K562 (cell line): ENCODE measurements at regions not wholly inside any gene's neighbourhood (a gene's known extent, or its start where the extent isn't known, plus 50 kb on each side); places are given as distances from the start of the nearest gene placed in this dataset.
"Not testable (repeated sequence)": the region's sequence is repeated elsewhere in the genome, so short reads cannot be mapped to it uniquely, and the experiment has no call there.

Source experiments
- ATAC-seq: fragments of 200-7000 bp; cut with Tn5 transposase; 3 replicates; pipeline ENCODE4 v1.9.1; 2020; ENCODE audit warnings: moderate library complexity
- BruUV-seq: library from RNA; stranded (reverse); fragments of 400-500 nt; replicated peaks from 2 replicates; lab custom pipeline; 2021; lab: Mats Ljungman, UMichigan
- CTCF ChIA-PET: fragments of 300-600 bp; formaldehyde crosslinking; extraction: SDS; loops from one replicate; lab custom pipeline; 2021; ENCODE audit warnings: low intra/inter-chr PET ratio; lab: Yijun Ruan, JAX
- POLR2A ChIA-PET: fragments of 300-600, 350-650 bp; sonication (Branson Sonifier 250); formaldehyde crosslinking; extraction: SDS; loops from one replicate; lab custom pipeline; 2021; ENCODE audit warnings: antibody characterized with exemption, inconsistent platforms; lab: Yijun Ruan, JAX
- DNase-seq, 4 experiments: peaks; one replicate each; pipeline versions ENCODE4 v3.0.0 to v3.0.0-alpha.2; 2011 to 2018; ENCODE audit warnings: low spot score in 3 of 4, mixed read lengths in 3 of 4; ENCODE audit errors: extremely low read depth in 1 of 4
- FAIRE-seq: peaks from 2 replicates; lab custom pipeline; 2011; peaks lifted over from hg19 to GRCh38; lab: Jason Lieb, UNC
- H2AFZ ChIP-seq: 2 replicates; pipeline ENCODE4 v1.6.0; 2011; ENCODE audit warnings: low read depth, low read length, control low read depth, inconsistent platforms
- H3K27ac ChIP-seq: fragments of 200-600 bp; 3 replicates; pipeline ENCODE4 v1.8.0; 2011; ENCODE audit warnings: low read depth, mild to moderate bottlenecking, control low read depth, inconsistent platforms, low read length, moderate library complexity, mixed read lengths; ENCODE audit errors: extremely low read depth
- H3K27me3 ChIP-seq, 2 experiments: fragments of 300-600 bp in 1 of 2; 2 replicates in 1 of 2; 3 replicates in 1 of 2; pipeline versions ENCODE4 v1.6.0 to v1.8.0; 2011; ENCODE audit warnings: inconsistent platforms in 2 of 2, low read length in 2 of 2, mild to moderate bottlenecking in 1 of 2, mixed read lengths in 1 of 2, moderate library complexity in 1 of 2; ENCODE audit not compliant: control insufficient read depth in 2 of 2, insufficient read depth in 2 of 2
- H3K36me3 ChIP-seq: fragments of 300-600 bp; 3 replicates; pipeline ENCODE4 v1.8.0; 2011; ENCODE audit warnings: mild to moderate bottlenecking, low read length, inconsistent platforms; ENCODE audit not compliant: control insufficient read depth, insufficient read depth
- H3K4me1 ChIP-seq, 2 experiments: fragments of 200-600 bp in 1 of 2; replicated peaks in 1 of 2; 2 replicates in 1 of 2; 3 replicates in 1 of 2; pipeline versions ENCODE4 v1.5.1 to v1.8.0; 2011; ENCODE audit warnings: inconsistent platforms in 2 of 2, low read length in 2 of 2, mild to moderate bottlenecking in 1 of 2, mixed read lengths in 1 of 2, moderate library complexity in 1 of 2; ENCODE audit not compliant: control insufficient read depth in 2 of 2, insufficient read depth in 2 of 2
- H3K4me2 ChIP-seq: 2 replicates; pipeline ENCODE4 v1.6.1; 2011; ENCODE audit warnings: low read length, control low read depth, inconsistent platforms, mixed read lengths; ENCODE audit not compliant: insufficient read depth
- H3K4me3 ChIP-seq: fragments of 200-600 bp; sonication (generic), shearing (Covaris generic); 2 replicates; pipeline ENCODE4 v1.5.1; 2016; ENCODE audit warnings: control low read depth, inconsistent platforms
- H3K79me2 ChIP-seq: fragments of 200-600 bp; 3 replicates; pipeline ENCODE4 v1.8.0; 2011; ENCODE audit warnings: low read length, inconsistent platforms; ENCODE audit not compliant: control insufficient read depth, insufficient read depth
- H3K9ac ChIP-seq, 2 experiments: 2 replicates each; pipeline versions ENCODE4 v1.6.0 to v1.6.1; 2011; ENCODE audit warnings: low read depth in 2 of 2, low read length in 2 of 2, control low read depth in 1 of 2, inconsistent platforms in 1 of 2, mild to moderate bottlenecking in 1 of 2, mixed read lengths in 1 of 2; ENCODE audit not compliant: insufficient read depth in 1 of 2
- H3K9me1 ChIP-seq: one replicate; pipeline ENCODE4 v1.6.0; 2011; ENCODE audit warnings: inconsistent platforms, mild to moderate bottlenecking, low read length, moderate library complexity; ENCODE audit not compliant: control insufficient read depth, insufficient read depth
- H3K9me3 ChIP-seq: replicated peaks from 2 replicates; pipeline ENCODE4 v1.5.1; 2011; ENCODE audit warnings: low read depth, low read length, inconsistent platforms; ENCODE audit not compliant: control insufficient read depth, insufficient read depth
- H4K20me1 ChIP-seq: replicated peaks from 2 replicates; pipeline ENCODE4 v1.6.1; 2011; ENCODE audit warnings: low read length, inconsistent platforms, mixed read lengths; ENCODE audit not compliant: control insufficient read depth, insufficient read depth
- C11orf30 ChIP-seq: fragments of 450-650 bp; IDR thresholded peaks from 2 replicates; pipeline ENCODE4 v1.6.1; 2016; ENCODE audit warnings: low read depth, mild to moderate bottlenecking
- MTA1 ChIP-seq: fragments of 450-650 bp; IDR thresholded peaks from 2 replicates; pipeline ENCODE4 v1.6.1; 2017; ENCODE audit warnings: borderline replicate concordance
- SIN3B ChIP-seq: fragments of 450-650 bp; IDR thresholded peaks from 2 replicates; pipeline ENCODE4 v1.6.1; 2017; ENCODE audit warnings: low read depth, mild to moderate bottlenecking, moderate library complexity
- ZNF384 ChIP-seq: IDR thresholded peaks from 2 replicates; pipeline ENCODE4 v1.6.1; 2012; ENCODE audit warnings: low read depth, low read length, improper control_type of control experiment
- WGBS: fragments of 100-300 bp; shearing (Covaris generic); methylation state at CpG from one replicate; pipeline ENCODE4 v1.1.6; 2016; ENCODE audit warnings: low coverage, mixed read lengths; ENCODE audit not compliant: insufficient coverage; ENCODE audit errors: missing lambda C conversion rate; 5-methylcytosine and 5-hydroxymethylcytosine counted together
- in situ Hi-C: fragments of 300-500 bp; cut with MboI; formaldehyde crosslinking; loops from 4 replicates; pipeline ENCODE4 v1.15.0; 2018; ENCODE audit warnings: inconsistent platforms, mixed read lengths
- intact Hi-C: fragments of 100-400 bp; cut with micrococcal nuclease; formaldehyde crosslinking; loops from 2 replicates; pipeline ENCODE4 v1.14.2; 2022
- TF ChIP-seq, protein P1 (sequence below): fragments of 450-650 bp; conservative IDR thresholded peaks from 2 replicates; pipeline ENCODE4 v1.6.1; 2016; ENCODE audit warnings: missing genetic modification characterization, low read depth, mild to moderate bottlenecking, missing compliant biosample characterization, moderate library complexity

DNA sequence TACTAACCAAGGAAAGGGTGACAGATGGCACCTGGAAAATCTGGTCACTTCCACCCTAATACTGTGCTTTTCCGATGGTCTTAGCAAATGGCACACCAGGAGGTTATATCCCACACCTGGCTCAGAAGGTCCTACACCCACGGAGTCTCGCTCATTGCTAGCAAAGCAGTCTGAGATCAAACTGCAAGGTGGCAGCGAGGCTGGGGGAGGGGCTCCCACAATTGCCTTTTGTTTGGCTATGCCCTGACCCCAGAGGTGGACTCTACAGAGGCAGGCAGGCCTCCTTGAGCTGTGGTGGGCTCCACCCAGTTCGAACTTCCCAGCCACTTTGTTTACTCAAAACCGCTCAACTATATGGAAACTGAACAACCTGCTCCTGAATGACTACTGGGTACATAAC, 50.3 kb upstream of the UGT2B15 start:
- H3K4me2 ChIP-seq, H3K27ac ChIP-seq, CTCF ChIA-PET, H3K9me3 ChIP-seq, H3K27me3 ChIP-seq, ATAC-seq, H3K4me3 ChIP-seq, H3K79me2 ChIP-seq, H3K36me3 ChIP-seq, FAIRE-seq, H2AFZ ChIP-seq, BruUV-seq, POLR2A ChIA-PET, DNase-seq, intact Hi-C loops, H3K4me1 ChIP-seq, H4K20me1 ChIP-seq, in situ Hi-C loops, H3K9ac ChIP-seq, H3K9me1 ChIP-seq: not testable (repeated sequence)
- 2% methylated on average over 6 of the region's 6 CpGs for WGBS

- FAIRE-seq (no peak), ATAC-seq (no peak), DNase-seq (no peak)
- no peak overlapping the region for H3K9ac ChIP-seq
- in situ Hi-C loops (no loop called here), intact Hi-C loops (no loop called here)
- no peaks in the 10 kb centered on the region for H3K79me2 ChIP-seq
- 3% methylated on average over 7 of the region's 7 CpGs for WGBS
- POLR2A ChIA-PET, result no interaction called here
- H3K27me3 ChIP-seq, result no peaks in the 10 kb centered on the region
- CTCF ChIA-PET, result no interaction called here
- H3K9me3 ChIP-seq, result no peaks in the 10 kb centered on the region
- H4K20me1 ChIP-seq, result no peaks in the 10 kb centered on the region
- no peak for TF ChIP-seq SIN3B
- no peak for TF ChIP-seq C11orf30
- no peak for TF ChIP-seq MTA1
- TF ChIP-seq ZNF384, result no peak
- TF ChIP-seq, protein P1, sequence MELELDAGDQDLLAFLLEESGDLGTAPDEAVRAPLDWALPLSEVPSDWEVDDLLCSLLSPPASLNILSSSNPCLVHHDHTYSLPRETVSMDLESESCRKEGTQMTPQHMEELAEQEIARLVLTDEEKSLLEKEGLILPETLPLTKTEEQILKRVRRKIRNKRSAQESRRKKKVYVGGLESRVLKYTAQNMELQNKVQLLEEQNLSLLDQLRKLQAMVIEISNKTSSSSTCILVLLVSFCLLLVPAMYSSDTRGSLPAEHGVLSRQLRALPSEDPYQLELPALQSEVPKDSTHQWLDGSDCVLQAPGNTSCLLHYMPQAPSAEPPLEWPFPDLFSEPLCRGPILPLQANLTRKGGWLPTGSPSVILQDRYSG (tag), result no peak
- H3K4me2 ChIP-seq, result no peak overlapping the region
- no peak overlapping the region for H2AFZ ChIP-seq
- H3K4me3 ChIP-seq, result no peak overlapping the region
- no TSS peak for BruUV-seq
- no peaks in the 10 kb centered on the region for H3K4me1 ChIP-seq
- H3K9me1 ChIP-seq, result no peaks in the 10 kb centered on the region
- no peak overlapping the region for H3K27ac ChIP-seq
- no peaks in the 10 kb centered on the region for H3K36me3 ChIP-seq
Measured at GRCh38 chr4:68724426-68724825, 54.0 kb upstream of the UGT2B15 start.
